Heart right ventricle (tissue), 16 donors: ENCODE measurements at regions not wholly inside any gene's neighbourhood (a gene's known extent, or its start where the extent isn't known, plus 50 kb on each side); places are given as distances from the start of the nearest gene placed in this dataset.

Source experiments
- ATAC-seq, 8 donors: fragments of 200-7000 bp; cut with Tn5 transposase; one replicate each; pipeline ENCODE4 v1.9.1; 2020; ENCODE audit warnings: mild to moderate bottlenecking in 8 of 8, moderate library complexity in 8 of 8, moderate number of reproducible peaks in 1 of 8
- DNase-seq, 2 donors: peaks; one replicate each; pipeline ENCODE4 v3.0.0-alpha.2; 2020
- H3K27ac ChIP-seq, 10 donors: fragments of 200-600 bp; sonication (generic) in 2 of 10; one replicate each; pipeline versions ENCODE4 v1.5.0 to v1.8.0; 2020 to 2022; ENCODE audit warnings: mild to moderate bottlenecking in 3 of 10
- H3K27me3 ChIP-seq, 7 donors: fragments of 200-600 bp; one replicate each; pipeline ENCODE4 v1.8.0; 2021 to 2022; ENCODE audit warnings: mild to moderate bottlenecking in 2 of 7
- H3K36me3 ChIP-seq, 9 donors: fragments of 200-600 bp; sonication (generic) in 1 of 9; one replicate each; pipeline versions ENCODE4 v1.5.0 to v1.8.0; 2020 to 2022; ENCODE audit warnings: mild to moderate bottlenecking in 2 of 9
- H3K4me1 ChIP-seq, 9 donors: fragments of 200-600 bp; sonication (generic) in 1 of 9; one replicate each; pipeline versions ENCODE4 v1.5.0 to v1.8.0; 2020 to 2022; ENCODE audit warnings: mild to moderate bottlenecking in 4 of 9
- H3K4me3 ChIP-seq, 10 donors: fragments of 200-600 bp; sonication (generic) in 2 of 10; one replicate each; pipeline versions ENCODE4 v1.5.0 to v1.8.0; 2020 to 2022; ENCODE audit warnings: mild to moderate bottlenecking in 7 of 10, moderate library complexity in 2 of 10
- H3K9me3 ChIP-seq, 11 donors: fragments of 200-600 bp in 10 of 11; sonication (generic) in 2 of 11; one replicate each; pipeline versions ENCODE4 v1.5.0 to v1.8.0; 2013 to 2022; ENCODE audit warnings: mild to moderate bottlenecking in 2 of 11, control low read depth in 1 of 11, moderate library complexity in 1 of 11
- WGBS, 2 donors: extraction: QIAGEN DNeasy Blood & Tissue Kit; methylation state at CpG; one replicate each; pipeline ENCODE4 v1.1.7; 2013; ENCODE audit warnings: inconsistent platforms in 1 of 2; 5-methylcytosine and 5-hydroxymethylcytosine counted together
- intact Hi-C, 10 donors: fragments of 100-400 bp; cut with DNase I; formaldehyde crosslinking; loops; one replicate each; pipeline versions ENCODE4 v1.11.1 to v1.14.2; 2022
- TF ChIP-seq, protein P1 (sequence below), 9 donors: fragments of 200-600 bp; sonication (generic) in 2 of 9; IDR thresholded peaks; one replicate each; pipeline versions ENCODE4 v1.5.0 to v1.8.0; 2021 to 2022; ENCODE audit warnings: antibody characterized with exemption in 9 of 9, mild to moderate bottlenecking in 5 of 9, moderate library complexity in 1 of 9
- donor health status: Arrhythmogenic right ventricular cardiomyopathy.
- donor health status: ischemic (EF 13 %, LVEDD 7.1; RV severe dilation, severe dysfunction).
- donor health status: healthy with polysubstance abuse.
- donor health status: DM: no; HTN: yes; CAD: no.
- donor health status: DM: no; HTN: no; CAD: no.
- donor health status: ischemic (EF 25% LVEDD 6.9; RV normal size, moderate dysfunction).
- donor health status: ischemic (EF 25% LVEDD 5.7; RV mildly dilated, moderate dysfunction).
- donor health status: healthy.
- donor health status: DM: yes; HTN: yes; CAD: no.
- donor health status: Ischemic cardiomyopathy.
- donor health status: ischemic (EF 35%, LVEDD 5.7; RV mildly dilated, moderate dysfunction).
- donor health status: nonischemic (EF 11% LVEDD 7.7; RV severe dilation, severe dysfunction).
- donor health status: DM: yes; HTN: yes; CAD: no.
- donor health status: PGD.
- donor health status: ischemic (EF 29% LVEDD 5.4; RV normal size, mild dysfunction).
- donor health status: nonischemic (EF 23%, LVEDD 6.1; RV moderate dilation, normal function).

DNA sequence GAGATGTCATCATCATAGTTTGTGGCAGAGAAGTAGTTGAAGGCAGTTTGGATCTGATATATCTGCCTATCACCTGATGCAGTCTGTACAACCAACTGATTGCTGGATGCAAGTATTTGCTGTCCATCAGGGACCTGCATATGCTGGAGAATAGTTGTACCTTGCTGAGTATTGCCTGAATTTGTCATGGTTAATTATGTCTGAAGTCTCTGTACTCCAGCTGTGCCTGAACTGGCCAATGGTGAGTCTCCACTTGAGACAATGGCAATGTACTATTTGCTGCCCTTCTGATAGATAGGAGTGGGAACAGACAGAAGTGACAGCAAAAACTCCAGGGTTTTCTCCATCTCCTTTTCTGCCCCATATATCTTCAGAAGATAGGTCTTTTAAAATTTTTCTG, 531.5 kb downstream of the EPHA7 start:
- no peaks in the 10 kb centered on the region for H3K4me1 ChIP-seq
- H3K27me3 ChIP-seq, result no peaks in the 10 kb centered on the region
- intact Hi-C loops, result no loop called here
- ATAC-seq (no peak), DNase-seq (no peak)
- H3K27ac ChIP-seq, result no peak overlapping the region
- H3K4me3 ChIP-seq, result no peak overlapping the region
- H3K9me3 ChIP-seq, result peaks cover 0 to 59% (median 12%) of the 10 kb centered on the region in 11 donors
- no peaks in the 10 kb centered on the region for H3K36me3 ChIP-seq
- TF ChIP-seq, protein P1, sequence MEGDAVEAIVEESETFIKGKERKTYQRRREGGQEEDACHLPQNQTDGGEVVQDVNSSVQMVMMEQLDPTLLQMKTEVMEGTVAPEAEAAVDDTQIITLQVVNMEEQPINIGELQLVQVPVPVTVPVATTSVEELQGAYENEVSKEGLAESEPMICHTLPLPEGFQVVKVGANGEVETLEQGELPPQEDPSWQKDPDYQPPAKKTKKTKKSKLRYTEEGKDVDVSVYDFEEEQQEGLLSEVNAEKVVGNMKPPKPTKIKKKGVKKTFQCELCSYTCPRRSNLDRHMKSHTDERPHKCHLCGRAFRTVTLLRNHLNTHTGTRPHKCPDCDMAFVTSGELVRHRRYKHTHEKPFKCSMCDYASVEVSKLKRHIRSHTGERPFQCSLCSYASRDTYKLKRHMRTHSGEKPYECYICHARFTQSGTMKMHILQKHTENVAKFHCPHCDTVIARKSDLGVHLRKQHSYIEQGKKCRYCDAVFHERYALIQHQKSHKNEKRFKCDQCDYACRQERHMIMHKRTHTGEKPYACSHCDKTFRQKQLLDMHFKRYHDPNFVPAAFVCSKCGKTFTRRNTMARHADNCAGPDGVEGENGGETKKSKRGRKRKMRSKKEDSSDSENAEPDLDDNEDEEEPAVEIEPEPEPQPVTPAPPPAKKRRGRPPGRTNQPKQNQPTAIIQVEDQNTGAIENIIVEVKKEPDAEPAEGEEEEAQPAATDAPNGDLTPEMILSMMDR (IDR thresholded peaks at IDR 0.05), result no peak

DNA sequence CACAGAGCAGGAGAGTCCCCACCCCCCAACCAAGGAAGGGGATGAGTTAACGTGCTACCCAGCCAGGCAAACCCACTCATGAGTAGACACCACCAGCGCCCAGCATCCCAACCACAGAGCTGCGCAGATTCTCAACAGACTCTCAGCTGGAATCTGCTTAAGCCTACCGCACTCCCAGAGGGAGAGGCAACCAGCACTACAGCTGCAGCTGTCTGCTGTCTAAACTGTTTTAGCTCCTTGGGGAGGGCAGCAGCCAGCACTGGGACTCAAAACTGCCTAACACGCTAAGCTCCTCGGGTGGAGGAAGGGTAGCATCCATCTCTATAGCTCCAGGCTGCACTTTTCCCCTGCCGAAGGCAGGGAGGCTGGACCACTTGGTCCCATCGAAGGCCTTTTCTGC, 539.8 kb downstream of the EPHA7 start:
- Histone ChIP-seq H3K4me3 (no peak overlapping the region), H3K27ac (no peak overlapping the region), H3K9me3 (peaks cover 0 to 49% (median 3%) of the 10 kb centered on the region in 11 donors), H3K4me1 (no peaks in the 10 kb centered on the region), H3K36me3 (no peaks in the 10 kb centered on the region), H3K27me3 (no peaks in the 10 kb centered on the region)
- intact Hi-C loops, result loop anchor here in 1 of 10 donors (10.0 kb wide), 1 partner anchor 585 kb away; no protein-coding TSS in a partner anchor
- ATAC-seq (no peak), DNase-seq (no peak)
- WGBS, 2 donors, result 94% methylated on average over 8 of the region's 8 CpGs
- TF ChIP-seq, protein P1 (IDR thresholded peaks at IDR 0.05), result no peak

DNA sequence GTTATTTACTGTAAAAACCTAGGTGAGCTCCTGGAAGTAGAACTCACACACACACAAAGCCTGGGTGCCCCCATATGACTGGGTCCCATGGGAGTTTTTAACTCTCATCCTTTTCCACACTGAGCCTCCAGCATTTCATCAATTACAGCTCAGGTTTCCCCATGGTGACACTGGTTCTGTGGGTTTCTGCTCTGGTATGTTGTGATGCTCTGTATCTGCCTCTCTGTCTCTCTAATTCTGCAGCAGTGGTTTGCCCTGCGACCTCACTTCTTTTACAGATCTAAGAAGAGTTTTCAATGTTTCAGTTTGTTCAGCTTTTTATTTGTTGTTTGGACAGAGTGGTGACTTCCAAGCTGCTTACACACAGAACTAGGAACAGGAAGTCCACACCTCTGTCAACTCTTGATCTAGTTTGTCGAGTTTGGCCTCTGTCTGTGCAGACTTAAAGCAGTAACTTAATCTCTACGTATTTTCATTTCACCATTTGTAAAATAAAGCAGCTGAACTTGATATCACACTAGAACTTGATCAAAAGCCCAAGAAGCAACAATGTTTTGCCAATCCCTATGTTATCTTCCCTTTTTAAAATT, 554.3 kb downstream of the EPHA7 start:
- intact Hi-C loops, result no loop called here
- Histone ChIP-seq H3K27ac (no peak overlapping the region), H3K4me1 (no peaks in the 10 kb centered on the region), H3K36me3 (no peaks in the 10 kb centered on the region), H3K27me3 (no peaks in the 10 kb centered on the region), H3K9me3 (peaks cover 0 to 4% (median 0%) of the 10 kb centered on the region in 11 donors), H3K4me3 (no peak overlapping the region)
- TF ChIP-seq, protein P1 (IDR thresholded peaks at IDR 0.05), result no peak
- 39 to 64% methylated on average over 3 of the region's 3 CpGs for WGBS, 2 donors
- DNase-seq (no peak), ATAC-seq (no peak)

DNA sequence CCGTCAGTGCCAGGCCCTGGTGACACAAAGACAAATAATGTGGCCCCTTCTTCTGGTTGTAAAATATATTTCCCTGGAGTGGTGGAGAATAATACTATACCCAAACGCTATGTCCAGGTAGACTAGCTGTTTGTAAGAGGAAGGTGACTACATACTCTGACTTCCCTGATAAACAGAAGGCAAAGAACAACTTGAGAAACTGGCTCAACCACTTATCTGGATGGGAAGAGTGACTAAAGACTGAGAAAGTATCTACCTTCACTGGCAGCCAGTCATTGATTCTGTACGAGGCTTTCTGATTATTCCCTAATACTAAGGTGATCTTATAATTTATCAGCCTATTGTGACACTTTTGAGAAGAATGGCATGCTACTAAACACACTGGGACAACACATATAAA, 569.7 kb downstream of the EPHA7 start:
- H3K9me3 ChIP-seq, result no peaks in the 10 kb centered on the region
- intact Hi-C loops, result no loop called here
- 75 to 78% methylated on average over 3 of the region's 3 CpGs for WGBS, 2 donors
- ATAC-seq (no peak), DNase-seq (no peak)
- no peaks in the 10 kb centered on the region for H3K27me3 ChIP-seq
- TF ChIP-seq, protein P1 (IDR thresholded peaks at IDR 0.05), result no peak
- H3K36me3 ChIP-seq, result no peaks in the 10 kb centered on the region
- no peak overlapping the region for H3K27ac ChIP-seq
- H3K4me3 ChIP-seq, result no peak overlapping the region
- H3K4me1 ChIP-seq, result no peaks in the 10 kb centered on the region
